Activated CD8-positive, alpha-beta memory T cell treated with anti-CD3 and anti-CD28 coated beads for 24 hours (primary cell): ENCODE measurements at regions not wholly inside any gene's neighbourhood (a gene's known extent, or its start where the extent isn't known, plus 50 kb on each side); places are given as distances from the start of the nearest gene placed in this dataset.

Source experiments
- DNase-seq: peaks from one replicate; pipeline ENCODE4 v3.0.0-alpha.2; 2020

DNA sequence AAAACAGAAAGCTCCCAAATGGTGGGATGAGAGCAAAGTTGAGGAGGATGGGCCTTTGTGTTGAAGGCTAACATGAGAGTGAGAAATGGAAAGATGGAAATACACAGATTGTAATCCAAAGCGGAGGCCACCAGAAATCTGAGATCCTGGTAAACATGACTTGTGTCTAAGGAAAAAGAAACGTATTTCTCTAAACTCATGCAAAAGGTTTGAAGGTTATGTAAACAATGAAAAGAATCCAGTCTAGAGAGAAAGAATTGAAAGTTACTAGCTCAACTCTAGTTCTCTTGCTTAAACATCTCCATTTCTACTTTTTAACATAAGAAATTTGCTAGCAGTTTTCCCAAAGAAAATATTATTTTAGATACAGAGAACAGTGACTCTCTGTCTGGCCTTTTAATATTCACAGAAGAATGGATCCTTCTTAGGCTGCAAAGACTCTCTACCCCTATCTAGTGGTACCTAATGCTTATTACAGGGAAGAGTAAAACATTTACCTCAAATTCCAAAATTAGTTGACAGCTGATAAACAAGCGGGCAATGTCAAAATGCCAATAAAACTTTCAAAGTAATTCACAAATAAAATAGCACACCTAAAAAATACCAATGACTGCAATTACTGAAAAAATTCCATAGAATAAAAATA, 75.8 kb upstream of the SOX5 start:
- DNase-seq: no peak

DNA sequence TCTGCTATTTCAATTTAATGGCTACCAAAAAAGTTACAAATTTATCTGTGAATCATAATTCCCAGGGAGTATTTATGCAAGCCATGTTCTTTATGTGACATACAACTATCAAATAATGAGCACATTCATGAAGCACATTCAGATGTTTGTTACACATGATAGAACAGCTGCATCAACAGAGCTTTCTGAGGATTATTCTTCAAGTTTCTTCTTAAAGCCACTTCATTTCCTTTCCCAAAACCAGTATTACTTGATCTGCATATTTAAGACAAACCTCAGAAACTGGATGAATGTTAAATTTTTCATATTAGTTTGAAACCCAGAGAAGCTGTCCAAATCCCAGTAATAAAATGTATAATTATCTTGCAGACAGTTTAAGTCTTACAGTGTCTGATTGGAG, 73.6 kb upstream of the SOX5 start:
- DNase-seq: no peak

DNA sequence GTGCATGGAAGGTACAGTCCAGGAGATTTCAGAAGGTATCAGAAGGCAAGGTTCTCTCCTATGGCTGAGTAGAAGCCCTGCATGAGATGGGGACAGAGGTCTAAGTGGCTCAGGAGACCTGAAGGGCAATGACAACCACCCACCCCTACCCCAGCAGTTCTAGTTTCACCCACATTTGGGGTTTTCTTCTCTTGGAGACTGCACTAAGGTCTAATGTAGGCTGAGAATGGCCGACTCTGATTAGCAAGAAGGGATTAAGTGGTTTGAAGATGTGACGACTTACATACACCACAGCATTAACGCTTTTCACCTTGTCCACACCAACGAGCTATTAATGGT, 71.7 kb upstream of the SOX5 start:
- DNase-seq: no peak

DNA sequence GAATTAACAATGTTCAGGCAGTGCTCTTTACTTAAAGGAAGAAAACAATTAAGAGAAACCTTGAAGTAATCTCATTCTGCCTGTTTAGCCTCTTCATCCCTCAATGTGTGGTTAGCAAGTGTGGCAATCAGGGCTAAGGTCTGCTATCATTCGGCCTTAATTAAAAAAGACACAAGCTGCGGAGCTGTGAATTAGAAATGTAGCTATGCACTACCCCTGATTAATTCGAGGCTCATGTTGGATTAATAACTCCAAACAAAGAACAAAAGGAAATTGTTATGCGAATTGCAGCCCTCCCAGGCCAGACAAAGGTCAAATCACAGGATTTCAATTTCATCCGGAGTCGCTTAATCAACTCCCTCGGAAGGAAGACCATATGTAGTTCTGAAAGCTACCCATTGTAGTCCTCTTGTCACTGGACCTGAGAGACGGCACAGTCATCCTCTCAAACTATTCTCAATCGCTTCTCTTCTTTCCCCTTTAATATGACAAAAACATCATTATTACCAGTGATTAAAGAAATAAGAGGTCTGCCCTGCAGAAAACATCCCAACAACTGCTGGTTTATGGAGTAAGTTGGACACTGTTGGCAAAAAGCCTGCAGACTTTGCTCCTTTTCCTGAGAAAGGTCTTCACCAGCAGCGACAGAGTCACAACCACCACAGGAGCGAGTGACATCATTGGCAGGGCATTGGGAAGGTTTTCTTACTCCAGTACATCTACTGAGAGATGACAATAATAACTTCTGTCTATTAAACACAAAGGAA, 71.1 kb upstream of the SOX5 start:
- DNase-seq: no peak

DNA sequence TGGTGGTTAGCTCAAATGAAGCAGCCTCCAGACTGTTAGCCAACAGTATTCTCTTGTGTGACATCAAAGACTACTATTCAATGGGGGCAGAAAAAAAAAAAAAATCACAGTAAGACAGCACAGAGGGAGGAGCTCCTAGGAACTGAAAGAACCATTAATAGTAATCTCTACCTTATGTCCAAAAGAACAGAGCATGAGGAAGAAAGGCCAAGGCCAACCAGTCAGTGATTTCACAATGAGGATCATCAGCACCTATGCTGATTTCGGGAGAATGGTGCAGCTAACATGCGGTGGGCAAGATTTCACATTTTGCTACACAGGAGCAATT, 66.3 kb upstream of the SOX5 start:
- no peak for DNase-seq

DNA sequence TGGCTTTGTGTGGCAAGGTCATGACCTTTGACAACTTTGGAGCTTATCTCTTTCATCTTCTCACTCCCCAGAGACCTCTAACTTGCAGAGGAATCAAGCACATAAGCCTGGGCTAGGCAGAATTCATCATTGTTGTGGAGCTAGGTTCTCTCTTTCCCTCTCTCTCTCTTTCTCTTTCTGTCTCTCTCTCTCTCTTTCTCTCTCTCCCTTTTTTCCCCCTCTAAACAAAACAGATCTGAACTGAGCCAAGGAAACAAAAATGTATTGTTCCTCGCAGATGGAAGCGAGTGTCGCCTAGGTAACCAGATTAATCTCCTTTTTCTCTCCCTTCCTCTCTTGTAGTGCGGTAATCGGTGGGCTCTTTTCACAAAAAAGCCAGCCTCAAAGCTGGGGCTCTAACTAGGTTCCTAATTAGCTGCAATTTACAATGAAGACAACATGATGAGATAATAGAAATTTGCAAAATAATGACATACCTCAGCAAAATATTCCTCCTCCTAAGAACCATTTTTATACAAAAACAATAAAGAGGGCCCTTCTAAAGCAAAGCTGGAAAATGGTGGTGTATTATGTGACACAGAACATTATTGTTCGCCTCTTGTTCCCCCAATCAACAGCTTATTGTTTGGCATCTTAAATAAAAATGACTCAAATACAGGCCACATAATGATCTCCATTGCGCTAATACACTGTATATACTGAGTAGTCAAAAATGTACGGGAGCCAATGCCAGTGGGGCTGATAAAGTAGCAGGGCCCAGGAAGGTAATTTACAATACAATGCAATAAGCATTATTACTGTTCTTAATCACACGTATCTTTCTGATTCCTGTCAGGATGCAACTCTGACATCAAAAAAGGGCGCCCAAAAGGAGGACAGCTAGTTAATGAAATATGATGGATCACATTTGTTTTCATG, 65.7 kb upstream of the SOX5 start:
- DNase-seq: no peak

DNA sequence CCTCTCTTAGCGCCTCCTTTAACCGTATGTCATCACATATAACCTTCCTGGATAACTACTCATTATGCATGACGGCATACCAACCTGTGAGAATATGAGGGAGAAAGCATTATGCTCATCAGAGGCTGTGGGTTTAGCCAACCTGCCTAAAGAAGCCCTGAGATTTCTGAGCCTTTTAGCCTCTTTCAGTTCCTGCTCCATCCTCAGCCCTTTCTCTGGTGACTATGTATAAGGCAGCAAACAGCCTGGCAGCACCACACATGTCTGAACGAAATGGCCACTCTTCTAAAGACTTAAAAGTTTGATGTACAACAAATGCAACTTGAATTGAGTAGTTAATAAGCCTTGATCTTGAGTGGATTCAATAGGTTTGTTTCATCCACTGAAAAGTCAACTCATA, 64.8 kb upstream of the SOX5 start:
- DNase-seq: no peak

DNA sequence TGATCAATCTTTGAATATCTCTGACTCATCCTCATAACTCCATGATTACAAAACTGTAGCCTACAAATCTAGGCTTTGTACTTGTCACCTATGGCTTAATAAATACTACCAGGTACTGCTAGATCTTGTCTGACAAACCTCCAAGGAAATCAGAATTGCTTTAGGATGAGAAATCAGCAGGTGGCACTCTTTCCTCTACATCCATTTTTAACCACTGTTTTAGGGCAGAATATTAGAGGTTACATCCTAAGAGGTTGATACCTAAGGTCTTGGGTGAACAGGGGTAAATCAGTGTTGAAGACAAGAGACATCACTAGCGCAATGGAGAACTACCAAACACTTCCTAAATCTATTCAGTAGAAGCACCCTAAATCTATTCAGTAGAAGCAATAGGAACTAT, 63.1 kb upstream of the SOX5 start:
- no peak for DNase-seq

DNA sequence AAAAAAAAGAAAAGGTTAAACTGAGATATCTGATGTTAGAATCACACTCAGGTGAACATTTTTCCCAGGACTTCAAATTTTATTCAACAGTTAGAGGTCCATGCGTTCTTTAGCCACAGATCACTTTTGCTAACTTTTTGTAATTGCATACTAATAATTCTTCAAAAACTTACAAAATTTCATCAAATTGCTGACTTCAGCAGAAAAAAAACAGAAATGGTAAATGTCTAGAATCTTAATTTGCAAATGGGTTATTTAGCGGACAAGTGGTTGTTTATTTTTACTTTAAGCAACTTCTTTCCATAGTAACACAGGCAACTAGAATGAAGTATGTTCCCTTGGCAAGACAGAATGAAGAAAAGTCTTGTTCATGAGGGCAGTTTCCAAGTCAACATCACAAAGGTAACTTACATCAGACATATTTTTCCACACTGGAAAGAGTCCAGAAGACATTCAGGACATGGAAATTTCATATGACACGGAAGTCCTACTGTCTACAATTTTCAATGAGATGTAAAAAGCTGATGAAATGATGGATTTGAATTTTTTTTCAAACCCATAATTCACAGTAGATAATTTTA, 62.5 kb upstream of the SOX5 start:
- DNase-seq: no peak

DNA sequence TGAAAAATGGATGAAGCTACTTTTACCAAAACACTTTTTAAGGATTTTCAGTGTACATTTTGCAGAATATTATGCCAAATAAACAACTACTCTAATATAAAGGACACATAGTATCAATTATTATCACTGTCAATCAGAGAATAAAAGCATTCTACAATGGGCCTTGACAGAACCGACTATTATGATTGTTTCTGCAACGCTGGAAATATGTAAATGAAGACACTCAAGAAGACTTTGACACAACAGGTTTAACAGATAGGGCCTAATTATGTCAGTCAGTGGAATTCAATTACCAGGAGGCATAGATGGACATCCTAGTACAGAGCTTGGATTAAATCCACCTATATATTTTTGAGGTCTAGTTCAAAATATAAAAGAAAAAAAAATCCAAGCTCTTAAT, 58.7 kb upstream of the SOX5 start:
- DNase-seq: no peak
